Endothelial cell (in vitro differentiated cells): ENCODE measurements at regions not wholly inside any gene's neighbourhood (a gene's known extent, or its start where the extent isn't known, plus 50 kb on each side); places are given as distances from the start of the nearest gene placed in this dataset.

ENCODE experiments used
- DNase-seq: peaks from one replicate; pipeline ENCODE4 v3.0.0; 2021; ENCODE audit warnings: low spot score
- H3K27ac Mint-ChIP-seq: one replicate; pipeline ENCODE4 v1.8.0; 2021; ENCODE audit warnings: mixed read lengths, inconsistent platforms; ENCODE audit not compliant: unreplicated experiment
- H3K27me3 Mint-ChIP-seq: one replicate; pipeline ENCODE4 v1.8.0; 2021; ENCODE audit warnings: mild to moderate bottlenecking, moderate library complexity, mixed read lengths, inconsistent platforms; ENCODE audit not compliant: unreplicated experiment
- H3K36me3 Mint-ChIP-seq: one replicate; pipeline ENCODE4 v1.8.0; 2021; ENCODE audit warnings: mild to moderate bottlenecking, low read depth, mixed read lengths, inconsistent platforms; ENCODE audit not compliant: unreplicated experiment
- H3K4me1 Mint-ChIP-seq: one replicate; pipeline ENCODE4 v1.8.0; 2021; ENCODE audit warnings: mild to moderate bottlenecking, mixed read lengths, inconsistent platforms; ENCODE audit not compliant: unreplicated experiment
- H3K4me3 Mint-ChIP-seq: one replicate; pipeline ENCODE4 v1.8.0; 2021; ENCODE audit warnings: mild to moderate bottlenecking, mixed read lengths, inconsistent platforms; ENCODE audit not compliant: unreplicated experiment
- H3K9me3 Mint-ChIP-seq: one replicate; pipeline ENCODE4 v1.8.0; 2021; ENCODE audit warnings: mixed read lengths, inconsistent platforms; ENCODE audit not compliant: unreplicated experiment
- CTCF ChIP-seq: fragments of 200-600 bp; sonication (generic); IDR thresholded peaks from one replicate; pipeline ENCODE4 v1.5.0; 2021; ENCODE audit warnings: antibody characterized with exemption; ENCODE audit not compliant: unreplicated experiment

DNA sequence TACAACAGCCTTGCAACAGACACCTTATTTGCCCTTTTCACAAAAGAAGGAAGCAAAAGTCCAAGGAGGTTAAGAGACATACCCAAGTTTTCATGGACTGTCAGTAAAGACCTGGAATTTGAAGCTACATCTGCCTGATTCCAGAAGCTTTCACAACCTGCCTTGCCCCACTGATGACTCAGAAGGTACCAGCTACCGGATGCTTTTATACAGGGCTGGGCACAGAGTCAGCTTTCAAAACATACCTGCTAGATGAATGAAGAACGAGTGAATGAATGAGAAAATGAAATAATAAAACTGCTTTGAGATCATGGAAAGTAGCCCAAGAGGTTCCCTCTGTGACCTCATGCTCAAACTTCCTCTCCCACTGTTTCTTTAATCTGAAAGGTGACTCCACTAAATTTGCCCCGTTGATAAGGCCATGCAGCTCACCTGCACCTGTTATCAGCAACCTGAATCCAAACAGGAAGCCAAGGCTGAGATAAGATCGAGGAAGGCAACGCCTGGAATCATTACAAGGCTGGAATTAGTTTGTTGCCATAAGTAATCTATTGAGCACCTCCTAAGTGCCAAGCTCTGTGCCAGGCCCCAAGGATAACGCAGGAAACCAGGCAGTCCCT is 151.5 kb downstream of the WDR11 start:
- no peak for TF ChIP-seq CTCF
- Mint-ChIP-seq H3K4me3 (no peak overlapping the region), H3K27me3 (peaks cover 7% of the 10 kb centered on the region), H3K4me1 (no peaks in the 10 kb centered on the region), H3K27ac (no peak overlapping the region), H3K36me3 (no peaks in the 10 kb centered on the region), H3K9me3 (no peaks in the 10 kb centered on the region)
- DNase-seq: no peak

DNA sequence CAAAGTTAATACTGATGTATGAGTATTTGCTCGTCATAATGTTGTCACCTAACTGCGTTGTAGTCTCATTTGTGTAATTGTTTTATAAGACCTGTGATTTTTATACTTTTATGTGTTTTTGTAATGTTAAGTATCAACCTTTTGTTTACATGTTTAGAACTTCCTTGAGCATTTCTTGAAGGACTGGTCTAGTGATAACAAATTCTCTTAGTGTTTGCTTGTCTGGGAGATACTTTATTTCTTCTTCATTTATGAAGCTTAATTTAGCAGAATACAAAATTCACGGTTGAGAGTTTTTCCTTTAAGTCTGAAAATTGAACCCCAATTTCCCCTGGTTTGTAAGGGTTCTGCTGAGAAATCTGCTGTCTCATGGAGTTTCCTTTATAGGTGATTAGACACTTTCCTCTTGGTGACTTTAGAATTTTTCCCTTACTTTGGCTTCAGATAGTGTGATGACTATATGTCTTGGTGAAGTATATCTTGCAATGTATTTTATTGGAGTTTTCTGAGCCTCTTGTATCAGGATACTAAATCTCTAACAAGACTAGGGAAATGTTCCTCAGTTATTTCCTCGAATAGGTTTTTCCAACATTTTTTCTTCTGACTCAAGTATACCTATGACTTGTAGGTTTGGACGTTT is 154.9 kb downstream of the WDR11 start:
- Mint-ChIP-seq H3K36me3 (no peaks in the 10 kb centered on the region), H3K27me3 (peaks cover 3% of the 10 kb centered on the region), H3K9me3 (no peaks in the 10 kb centered on the region), H3K4me1 (no peaks in the 10 kb centered on the region), H3K27ac (no peak overlapping the region), H3K4me3 (no peak overlapping the region)
- TF ChIP-seq CTCF: no peak
- DNase-seq: no peak

DNA sequence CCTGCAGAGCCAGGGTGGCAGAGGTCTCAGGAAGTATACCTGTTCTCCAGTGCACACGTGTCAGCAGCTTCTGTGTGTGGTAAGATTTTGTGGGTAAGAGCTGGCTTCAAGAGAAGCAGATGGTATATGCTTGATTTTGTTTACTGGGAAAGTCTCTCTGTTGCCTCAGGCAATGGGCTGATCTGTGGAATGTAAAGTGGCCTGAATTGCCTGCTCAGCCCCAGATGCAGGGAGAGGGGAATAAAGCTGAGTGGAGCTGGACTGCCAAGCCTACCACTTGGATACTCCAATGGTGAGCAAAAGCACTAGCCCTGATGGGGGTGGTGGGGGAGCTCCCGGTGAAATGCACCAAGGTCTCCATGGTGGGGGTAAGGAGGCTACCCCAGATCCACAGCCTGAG is 156.1 kb downstream of the WDR11 start:
- H3K36me3 Mint-ChIP-seq: no peaks in the 10 kb centered on the region
- H3K27me3 Mint-ChIP-seq: peaks cover 3% of the 10 kb centered on the region
- H3K4me3 Mint-ChIP-seq: no peak overlapping the region
- H3K4me1 Mint-ChIP-seq: no peaks in the 10 kb centered on the region
- H3K9me3 Mint-ChIP-seq: no peaks in the 10 kb centered on the region
- no peak overlapping the region for H3K27ac Mint-ChIP-seq
- no peak for TF ChIP-seq CTCF
- no peak for DNase-seq

GRCh38 chr10:121015916-121016315 is 164.8 kb downstream of the WDR11 start:
- Mint-ChIP-seq H3K4me1 (peaks cover 8% of the 10 kb centered on the region), H3K27ac (no peak overlapping the region), H3K4me3 (no peak overlapping the region), H3K36me3 (no peaks in the 10 kb centered on the region), H3K27me3 (peaks cover 3% of the 10 kb centered on the region), H3K9me3 (no peaks in the 10 kb centered on the region)
- no peak for TF ChIP-seq CTCF
- no peak for DNase-seq

DNA sequence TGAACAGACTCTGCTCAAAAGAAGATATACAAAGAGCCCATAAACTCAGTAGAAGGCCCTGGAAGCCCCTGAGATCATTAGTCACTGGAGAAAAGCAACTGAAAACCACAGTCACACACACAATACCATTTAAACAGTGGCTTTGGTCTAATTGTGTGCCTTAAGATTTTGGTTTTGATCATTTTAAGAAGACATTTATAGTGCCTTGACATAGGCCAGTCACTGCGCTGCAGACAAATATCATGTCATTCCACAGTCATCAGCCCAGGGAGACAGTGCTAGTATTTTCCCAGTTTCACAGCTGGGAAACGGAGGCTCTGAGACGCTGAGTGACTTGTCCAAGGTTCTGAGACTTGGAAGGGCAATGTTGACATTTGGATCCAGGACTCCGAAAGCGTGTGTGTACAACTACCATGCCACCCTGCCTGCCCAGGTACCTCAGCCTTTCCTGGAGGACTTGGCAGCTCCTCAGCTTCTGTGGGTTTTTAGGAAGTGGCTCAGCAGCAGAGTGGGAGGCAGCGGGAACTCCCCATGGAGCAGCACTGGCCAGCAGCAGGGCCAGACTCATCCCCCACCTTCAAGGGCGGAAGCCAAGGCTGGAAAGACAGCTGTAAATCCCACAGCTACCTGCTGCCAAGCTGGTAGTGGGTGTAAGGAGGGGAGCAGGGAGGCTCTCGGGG is 173.9 kb downstream of the WDR11 start:
- Mint-ChIP-seq H3K27me3 (no peaks in the 10 kb centered on the region), H3K36me3 (no peaks in the 10 kb centered on the region), H3K27ac (no peak overlapping the region), H3K4me1 (peaks cover under 1% of the 10 kb centered on the region), H3K9me3 (no peaks in the 10 kb centered on the region), H3K4me3 (no peak overlapping the region)
- DNase-seq: no peak
- no peak for TF ChIP-seq CTCF
